Activated T-cell treated with anti-CD3 and anti-CD28 coated beads, Interleukin-2, amount 50 U/mL, for 4 hours (primary cell): ENCODE measurements at regions not wholly inside any gene's neighbourhood (a gene's known extent, or its start where the extent isn't known, plus 50 kb on each side); places are given as distances from the start of the nearest gene placed in this dataset.

Experiments used
- ATAC-seq, 2 donors: fragments of 200-7000 bp; cut with Tn5 transposase; one replicate each; pipeline ENCODE4 v1.10.0; 2021
- DNase-seq: peaks from one replicate; pipeline ENCODE4 v3.0.0-alpha.2; 2020
- H3K27me3 Mint-ChIP-seq: one replicate; pipeline ENCODE4 v1.8.0; 2021; ENCODE audit warnings: low read depth, mixed read lengths
- H3K36me3 Mint-ChIP-seq: one replicate; pipeline ENCODE4 v1.8.0; 2022; ENCODE audit warnings: mixed read lengths; ENCODE audit not compliant: insufficient read depth
- H3K4me1 Mint-ChIP-seq: one replicate; pipeline ENCODE4 v1.8.0; 2021; ENCODE audit warnings: low read depth, mixed read lengths
- H3K4me3 Mint-ChIP-seq: one replicate; pipeline ENCODE4 v1.8.0; 2021; ENCODE audit warnings: mild to moderate bottlenecking, moderate library complexity, mixed read lengths
- H3K9me3 Mint-ChIP-seq: one replicate; pipeline ENCODE4 v1.8.0; 2021; ENCODE audit warnings: mixed read lengths

- Mint-ChIP-seq H3K9me3 (no peaks in the 10 kb centered on the region), H3K36me3 (no peaks in the 10 kb centered on the region), H3K4me1 (peaks cover 22% of the 10 kb centered on the region), H3K4me3 (no peak overlapping the region), H3K27me3 (peaks cover 5% of the 10 kb centered on the region)
- no peak for ATAC-seq
- DNase-seq: no peak
These were observed 117.0 kb upstream of the ERRFI1 start for GRCh38 chr1:8142955-8143629.

GRCh38 chr1:8139941-8140340 is 113.8 kb upstream of the ERRFI1 start:
- ATAC-seq (no peak), DNase-seq (no peak)
- Mint-ChIP-seq H3K4me3 (no peak overlapping the region), H3K9me3 (no peaks in the 10 kb centered on the region), H3K4me1 (peaks cover 7% of the 10 kb centered on the region), H3K27me3 (peaks cover 3% of the 10 kb centered on the region), H3K36me3 (no peaks in the 10 kb centered on the region)

- DNase-seq (no peak), ATAC-seq (no peak)
- no peaks in the 10 kb centered on the region for H3K9me3 Mint-ChIP-seq
- no peak overlapping the region for H3K4me3 Mint-ChIP-seq
- peaks cover 7% of the 10 kb centered on the region for H3K27me3 Mint-ChIP-seq
- H3K36me3 Mint-ChIP-seq: no peaks in the 10 kb centered on the region
- H3K4me1 Mint-ChIP-seq: peaks cover 3% of the 10 kb centered on the region
These were observed 113.3 kb upstream of the ERRFI1 start for GRCh38 chr1:8139383-8139782.

GRCh38 chr1:8138673-8139072 is 112.6 kb upstream of the ERRFI1 start:
- peaks cover 10% of the 10 kb centered on the region for H3K27me3 Mint-ChIP-seq
- H3K4me3 Mint-ChIP-seq: no peak overlapping the region
- no peak for ATAC-seq
- H3K9me3 Mint-ChIP-seq: no peaks in the 10 kb centered on the region
- H3K4me1 Mint-ChIP-seq: no peaks in the 10 kb centered on the region
- H3K36me3 Mint-ChIP-seq: no peaks in the 10 kb centered on the region
- DNase-seq: no peak

GRCh38 chr1:8137481-8138244 is 111.6 kb upstream of the ERRFI1 start:
- Mint-ChIP-seq H3K4me3 (no peak overlapping the region), H3K4me1 (no peaks in the 10 kb centered on the region), H3K27me3 (peaks cover 13% of the 10 kb centered on the region), H3K36me3 (no peaks in the 10 kb centered on the region), H3K9me3 (no peaks in the 10 kb centered on the region)
- no peak for ATAC-seq
- no peak for DNase-seq

GRCh38 chr1:8136766-8137165 is 110.7 kb upstream of the ERRFI1 start:
- ATAC-seq (no peak), DNase-seq (no peak)
- Mint-ChIP-seq H3K36me3 (no peaks in the 10 kb centered on the region), H3K27me3 (peaks cover 13% of the 10 kb centered on the region), H3K9me3 (no peaks in the 10 kb centered on the region), H3K4me1 (no peaks in the 10 kb centered on the region), H3K4me3 (no peak overlapping the region)

GRCh38 chr1:8135250-8135649 is 109.1 kb upstream of the ERRFI1 start:
- Mint-ChIP-seq H3K9me3 (no peaks in the 10 kb centered on the region), H3K4me3 (no peak overlapping the region), H3K4me1 (no peaks in the 10 kb centered on the region), H3K27me3 (peaks cover 13% of the 10 kb centered on the region), H3K36me3 (no peaks in the 10 kb centered on the region)
- DNase-seq (no peak), ATAC-seq (no peak)

- Mint-ChIP-seq H3K9me3 (no peaks in the 10 kb centered on the region), H3K36me3 (no peaks in the 10 kb centered on the region), H3K4me3 (no peak overlapping the region), H3K4me1 (no peaks in the 10 kb centered on the region), H3K27me3 (peaks cover 13% of the 10 kb centered on the region)
- no peak for ATAC-seq
- no peak for DNase-seq
These were observed 108.6 kb upstream of the ERRFI1 start for GRCh38 chr1:8134546-8135235.

- Mint-ChIP-seq H3K27me3 (peaks cover 13% of the 10 kb centered on the region), H3K4me3 (no peak overlapping the region), H3K9me3 (no peaks in the 10 kb centered on the region), H3K4me1 (no peaks in the 10 kb centered on the region), H3K36me3 (no peaks in the 10 kb centered on the region)
- DNase-seq (no peak), ATAC-seq (no peak)
These were observed 107.7 kb upstream of the ERRFI1 start for GRCh38 chr1:8133657-8134430.

GRCh38 chr1:8133190-8133589 is 107.1 kb upstream of the ERRFI1 start:
- peaks cover 13% of the 10 kb centered on the region for H3K27me3 Mint-ChIP-seq
- H3K9me3 Mint-ChIP-seq: no peaks in the 10 kb centered on the region
- DNase-seq: no peak
- ATAC-seq: no peak
- H3K36me3 Mint-ChIP-seq: no peaks in the 10 kb centered on the region
- H3K4me1 Mint-ChIP-seq: no peaks in the 10 kb centered on the region
- H3K4me3 Mint-ChIP-seq: no peak overlapping the region

GRCh38 chr1:8127171-8127641 is 101.1 kb upstream of the ERRFI1 start:
- Mint-ChIP-seq H3K36me3 (no peaks in the 10 kb centered on the region), H3K9me3 (peaks cover 3% of the 10 kb centered on the region), H3K27me3 (no peaks in the 10 kb centered on the region), H3K4me3 (no peak overlapping the region), H3K4me1 (peaks cover 2% of the 10 kb centered on the region)
- ATAC-seq (no peak), DNase-seq (no peak)

GRCh38 chr1:8122477-8123407 is 96.6 kb upstream of the ERRFI1 start:
- Mint-ChIP-seq H3K27me3 (peaks cover 2% of the 10 kb centered on the region), H3K9me3 (peaks cover 3% of the 10 kb centered on the region), H3K4me1 (peaks cover 12% of the 10 kb centered on the region), H3K4me3 (no peak overlapping the region), H3K36me3 (no peaks in the 10 kb centered on the region)
- DNase-seq (no peak), ATAC-seq (no peak)

GRCh38 chr1:8122160-8122476 is 96.0 kb upstream of the ERRFI1 start:
- Mint-ChIP-seq H3K4me1 (peaks cover 10% of the 10 kb centered on the region), H3K27me3 (peaks cover 2% of the 10 kb centered on the region), H3K36me3 (no peaks in the 10 kb centered on the region), H3K9me3 (peaks cover 3% of the 10 kb centered on the region), H3K4me3 (no peak overlapping the region)
- no peak for ATAC-seq
- DNase-seq: no peak
